Peyer's patch (tissue), 4 donors: ENCODE measurements at regions not wholly inside any gene's neighbourhood (a gene's known extent, or its start where the extent isn't known, plus 50 kb on each side); places are given as distances from the start of the nearest gene placed in this dataset.

ENCODE experiments used
- CTCF ChIP-seq, 6 experiments: fragments of 450-650 bp in 4 of 6; fragments of 200-600 bp in 2 of 6; sonication (generic) in 1 of 6; IDR thresholded peaks; one replicate each; pipeline ENCODE4 v1.5.1; 2017 to 2019; ENCODE audit warnings: antibody characterized with exemption in 6 of 6, mild to moderate bottlenecking in 3 of 6, moderate library complexity in 1 of 6
- POLR2A ChIP-seq, 2 donors: fragments of 450-650 bp; IDR thresholded peaks; one replicate each; pipeline ENCODE4 v1.5.1; 2017; ENCODE audit warnings: antibody characterized with exemption in 2 of 2, mild to moderate bottlenecking in 2 of 2, moderate library complexity in 2 of 2

- TF ChIP-seq CTCF (IDR thresholded peaks at IDR 0.05) (no peak), POLR2A (IDR thresholded peaks at IDR 0.05) (no peak)
These were observed 176.8 kb downstream of the LMO4 start for GRCh38 chr1:87505391-87505983.
